ENCODE measurements at regions not wholly inside any gene's neighbourhood (a gene's known extent, or its start where the extent isn't known, plus 50 kb on each side); places are given as distances from the start of the nearest gene placed in this dataset.

DNA sequence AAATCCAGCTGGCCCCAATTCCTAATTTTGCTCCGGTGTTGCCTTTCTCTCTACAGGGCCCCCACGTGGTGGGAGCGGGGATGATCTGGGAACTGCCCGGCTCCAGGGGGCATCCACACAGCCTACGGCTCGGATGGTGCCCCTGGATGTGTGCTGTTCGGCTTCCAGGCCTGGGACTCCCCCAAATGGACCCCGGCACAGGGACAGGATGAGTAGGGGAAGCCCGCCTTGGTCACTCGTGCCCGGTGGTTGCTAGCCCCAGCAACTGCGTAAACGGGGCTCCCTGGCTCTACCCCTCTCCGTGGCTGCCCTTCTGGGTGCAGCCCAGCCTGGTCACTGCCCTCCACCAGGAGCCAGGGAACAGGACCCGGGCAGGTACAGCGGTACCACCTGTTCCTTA is 111.5 kb downstream of the TEX26 start:
- intact Hi-C loops (cut with DNase I), result loop anchor here (1.0 to 5.0 kb wide), 9 partner anchors 135 to 911 kb away; partner anchors contain the start of genes HMGB1 and USPL1
- TF ChIP-seq CTCF (IDR thresholded peaks at IDR 0.05), result no peak
- H3K9me3 ChIP-seq, result no peaks in the 10 kb centered on the region
- H3K36me3 ChIP-seq, result no peaks in the 10 kb centered on the region
- peak in 1 of 2 donors; percentile 61 for DNase-seq (ENCODE audit: low spot score in 2 of 2)
- H3K27ac ChIP-seq, result no peak overlapping the region
- no peak overlapping the region for H3K4me3 ChIP-seq
- peaks cover 0 to 2% of the 10 kb centered on the region in 2 donors for H3K4me1 ChIP-seq
- H3K27me3 ChIP-seq, result no peaks in the 10 kb centered on the region

GRCh38 chr13:31042481-31043165 is 110.2 kb downstream of the TEX26 start:
- H3K27ac ChIP-seq, result no peak overlapping the region
- H3K36me3 ChIP-seq, result no peaks in the 10 kb centered on the region
- intact Hi-C loops (cut with DNase I), result loop anchor here (5.0 kb wide), 4 partner anchors 180 to 635 kb away; partner anchors contain the start of gene HMGB1
- DNase-seq (ENCODE audit: low spot score in 2 of 2), result peak in 1 of 2 donors; percentile 28
- no peaks in the 10 kb centered on the region for H3K9me3 ChIP-seq
- H3K4me1 ChIP-seq, result peaks cover 0 to 2% of the 10 kb centered on the region in 2 donors
- no peak overlapping the region for H3K4me3 ChIP-seq
- no peaks in the 10 kb centered on the region for H3K27me3 ChIP-seq
- TF ChIP-seq CTCF (IDR thresholded peaks at IDR 0.05), result no peak

DNA sequence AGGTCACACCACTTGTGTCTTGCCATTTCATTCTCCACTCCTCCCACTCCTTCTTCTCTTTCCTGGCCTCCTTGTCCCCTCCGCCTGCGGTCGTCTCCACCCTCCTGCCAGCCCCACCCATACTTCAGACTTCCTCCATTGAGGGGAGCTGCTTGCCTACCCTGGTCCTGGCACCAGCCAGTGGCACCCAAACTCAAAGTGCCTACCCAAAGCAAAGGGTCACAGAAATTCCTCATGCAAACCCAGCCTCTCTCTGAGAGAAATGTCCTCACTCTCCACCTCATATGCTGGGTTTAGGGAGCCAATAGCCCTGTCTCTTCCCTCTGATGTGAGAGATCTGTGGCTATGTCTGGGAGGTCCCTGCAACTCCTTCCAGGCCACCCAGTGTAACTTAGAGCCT is 109.6 kb downstream of the TEX26 start:
- intact Hi-C loops (cut with DNase I), result loop anchor here (5.0 kb wide), 4 partner anchors 180 to 635 kb away; partner anchors contain the start of gene HMGB1

GRCh38 chr13:31038834-31039552 is 106.5 kb downstream of the TEX26 start:
- H3K27me3 ChIP-seq, result no peaks in the 10 kb centered on the region
- peaks cover 0 to 3% of the 10 kb centered on the region in 2 donors for H3K4me1 ChIP-seq
- TF ChIP-seq CTCF (IDR thresholded peaks at IDR 0.05), result no peak
- no peaks in the 10 kb centered on the region for H3K36me3 ChIP-seq
- no peak overlapping the region for H3K27ac ChIP-seq
- intact Hi-C loops (cut with DNase I), result no loop called here
- no peaks in the 10 kb centered on the region for H3K9me3 ChIP-seq
- DNase-seq (ENCODE audit: low spot score in 2 of 2), result peak in 1 of 2 donors; percentile 41
- H3K4me3 ChIP-seq, result no peak overlapping the region

More for the DNA sequence above, 109.6 kb downstream of the TEX26 start:
- Histone ChIP-seq H3K27ac (no peak overlapping the region), H3K4me3 (no peak overlapping the region), H3K27me3 (no peaks in the 10 kb centered on the region), H3K9me3 (no peaks in the 10 kb centered on the region), H3K36me3 (no peaks in the 10 kb centered on the region), H3K4me1 (peaks cover 0 to 2% of the 10 kb centered on the region in 2 donors)
- DNase-seq (ENCODE audit: low spot score in 2 of 2), result peak in 1 of 2 donors; percentile 30
- no peak for TF ChIP-seq CTCF (IDR thresholded peaks at IDR 0.05)

DNA sequence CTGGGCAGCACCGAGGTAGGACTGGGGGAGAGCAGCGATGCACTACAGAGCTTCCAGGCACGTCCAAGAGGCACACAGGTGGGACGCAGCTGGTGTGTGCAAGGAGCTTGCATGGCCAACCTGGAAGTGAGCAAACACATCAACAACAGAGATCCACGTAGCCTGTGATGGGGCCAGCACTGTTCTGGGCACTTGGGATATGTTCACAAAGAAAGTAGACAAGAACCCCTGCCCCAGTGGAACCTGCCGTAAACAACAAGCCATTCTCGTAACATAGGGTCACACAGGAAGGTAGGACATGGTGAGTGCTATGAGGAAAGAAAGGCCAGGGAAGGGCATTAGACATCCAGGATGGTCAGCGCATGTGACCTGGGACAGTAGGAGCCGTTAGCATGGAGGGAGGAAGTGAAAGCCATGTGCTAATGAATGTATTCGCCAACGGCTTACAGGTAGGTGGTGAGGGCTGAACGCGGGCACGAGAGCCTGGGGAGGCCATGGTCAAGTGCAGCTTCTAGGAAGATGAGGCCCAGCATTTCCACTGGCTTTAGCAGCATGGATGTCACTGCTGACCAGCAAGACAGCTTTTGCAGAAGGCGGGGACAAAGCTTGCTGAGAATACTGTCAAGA is 105.5 kb downstream of the TEX26 start:
- Histone ChIP-seq H3K4me1 (peaks cover 0 to 3% of the 10 kb centered on the region in 2 donors), H3K36me3 (no peaks in the 10 kb centered on the region), H3K27ac (no peak overlapping the region), H3K27me3 (no peaks in the 10 kb centered on the region), H3K4me3 (no peak overlapping the region), H3K9me3 (no peaks in the 10 kb centered on the region)
- DNase-seq (ENCODE audit: low spot score in 2 of 2), result peak in 1 of 2 donors; percentile 43
- intact Hi-C loops (cut with DNase I), result no loop called here
- TF ChIP-seq CTCF (IDR thresholded peaks at IDR 0.05), result no peak
